HepG2 (cell line): ENCODE measurements at regions not wholly inside any gene's neighbourhood (a gene's known extent, or its start where the extent isn't known, plus 50 kb on each side); places are given as distances from the start of the nearest gene placed in this dataset.

Experiments
- ATAC-seq: fragments of 200-7000 bp; cut with Tn5 transposase; 3 replicates; pipeline ENCODE4 v1.9.1; 2020; ENCODE audit warnings: mild to moderate bottlenecking, moderate library complexity
- BruUV-seq: library from RNA; stranded (reverse); fragments of 400-500 nt; replicated peaks from 2 replicates; lab custom pipeline; 2021; lab: Mats Ljungman, UMichigan
- CTCF ChIA-PET: fragments of 300-600 bp; formaldehyde crosslinking; extraction: SDS; loops from one replicate; lab custom pipeline; 2021; ENCODE audit warnings: low total read pairs, inconsistent platforms, low intra/inter-chr PET ratio; lab: Yijun Ruan, JAX
- POLR2A ChIA-PET: fragments of 350-600 bp; sonication (Branson Sonifier 250); formaldehyde crosslinking; loops from one replicate; lab custom pipeline; 2020; ENCODE audit warnings: antibody characterized with exemption, inconsistent platforms; lab: Yijun Ruan, JAX
- DNase-seq: peaks from one replicate; pipeline ENCODE4 v3.0.0-alpha.2; 2015; ENCODE audit warnings: low spot score
- FAIRE-seq: peaks from 3 replicates; lab custom pipeline; 2011; peaks lifted over from hg19 to GRCh38; lab: Jason Lieb, UNC
- H2AFZ ChIP-seq: one replicate; pipeline ENCODE4 v1.6.1; 2011; ENCODE audit warnings: low read length, inconsistent platforms
- H3K27ac ChIP-seq: fragments of 300-600 bp; 3 replicates; pipeline ENCODE4 v1.8.0; 2011; ENCODE audit warnings: mixed run types, mild to moderate bottlenecking, mixed read lengths, low read length, inconsistent platforms; ENCODE audit not compliant: insufficient read depth; ENCODE audit errors: extremely low read length
- H3K27me3 ChIP-seq, 2 experiments: fragments of 200-600 bp in 1 of 2; 2 replicates in 1 of 2; 3 replicates in 1 of 2; pipeline versions ENCODE4 v1.6.0 to v1.8.0; 2011; ENCODE audit warnings: low read length in 2 of 2, mild to moderate bottlenecking in 2 of 2, moderate library complexity in 2 of 2, inconsistent platforms in 1 of 2; ENCODE audit not compliant: insufficient read depth in 2 of 2, control insufficient read depth in 1 of 2
- H3K36me3 ChIP-seq, 2 experiments: fragments of 200-600 bp in 1 of 2; replicated peaks in 1 of 2; 2 replicates in 1 of 2; 3 replicates in 1 of 2; pipeline versions ENCODE4 v1.5.1 to v1.8.0; 2011; ENCODE audit warnings: low read length in 2 of 2, inconsistent platforms in 1 of 2; ENCODE audit not compliant: insufficient read depth in 2 of 2, control insufficient read depth in 1 of 2
- H3K4me1 ChIP-seq: 2 replicates; pipeline ENCODE4 v1.5.1; 2012; ENCODE audit warnings: low read length, inconsistent platforms; ENCODE audit not compliant: insufficient read depth
- H3K4me2 ChIP-seq: 2 replicates; pipeline ENCODE4 v1.6.0; 2011; ENCODE audit warnings: low read depth, low read length, inconsistent platforms
- H3K4me3 ChIP-seq, 3 experiments: fragments of 200-600 bp in 1 of 3; sonication (generic), shearing (Covaris generic) in 1 of 3; replicated peaks in 1 of 3; 2 replicates each; pipeline ENCODE4 v1.5.1; 2011 to 2016; ENCODE audit warnings: low read length in 3 of 3, inconsistent platforms in 2 of 3, low read depth in 2 of 3, mild to moderate bottlenecking in 2 of 3, control low read depth in 1 of 3, mixed read lengths in 1 of 3; ENCODE audit not compliant: insufficient read depth in 1 of 3
- H3K79me2 ChIP-seq: one replicate; pipeline ENCODE4 v1.6.1; 2011; ENCODE audit warnings: low read length, inconsistent platforms; ENCODE audit not compliant: insufficient read depth
- H3K9ac ChIP-seq: 2 replicates; pipeline ENCODE4 v1.6.0; 2011; ENCODE audit warnings: mild to moderate bottlenecking, low read depth, low read length, inconsistent platforms; ENCODE audit not compliant: insufficient read depth
- H3K9me3 ChIP-seq: 2 replicates; pipeline ENCODE4 v1.5.1; 2012; ENCODE audit warnings: mild to moderate bottlenecking, low read length
- H4K20me1 ChIP-seq: 2 replicates; pipeline ENCODE4 v1.6.0; 2011; ENCODE audit warnings: inconsistent platforms, mild to moderate bottlenecking, low read length, moderate library complexity; ENCODE audit not compliant: insufficient read depth
- GABPB1 ChIP-seq: IDR thresholded peaks from 2 replicates; pipeline ENCODE4 v1.6.1; 2016; ENCODE audit warnings: mild to moderate bottlenecking, missing genetic modification reagents, moderate library complexity, missing compliant biosample characterization
- HDAC1 ChIP-seq: sonication (generic); formaldehyde crosslinking; IDR thresholded peaks from 2 replicates; pipeline ENCODE4 v1.5.1; 2020; ENCODE audit warnings: mild to moderate bottlenecking, missing genetic modification reagents
- HMG20A ChIP-seq: IDR thresholded peaks from 2 replicates; pipeline ENCODE4 v1.6.1; 2016; ENCODE audit warnings: borderline replicate concordance
- HOXA7 ChIP-seq: sonication (generic); formaldehyde crosslinking; IDR thresholded peaks from 2 replicates; pipeline ENCODE4 v1.8.1; 2022; ENCODE audit warnings: mild to moderate bottlenecking, missing genetic modification reagents, moderate library complexity
- MIER2 ChIP-seq: IDR thresholded peaks from 2 replicates; pipeline ENCODE4 v1.6.1; 2016; ENCODE audit warnings: missing biosample characterization, missing genetic modification reagents
- POGZ ChIP-seq: sonication (generic); formaldehyde crosslinking; IDR thresholded peaks from 2 replicates; pipeline ENCODE4 v1.4.0; 2020; ENCODE audit warnings: mild to moderate bottlenecking, missing genetic modification reagents
- RARG ChIP-seq: sonication (generic); formaldehyde crosslinking; IDR thresholded peaks from 2 replicates; pipeline ENCODE4 v1.4.0; 2020; ENCODE audit warnings: low read depth, mild to moderate bottlenecking, missing genetic modification reagents
- RBAK ChIP-seq: sonication (generic); formaldehyde crosslinking; IDR thresholded peaks from 2 replicates; pipeline ENCODE4 v1.5.1; 2020; ENCODE audit warnings: mild to moderate bottlenecking, missing genetic modification reagents
- ZBTB42 ChIP-seq: sonication (generic); formaldehyde crosslinking; IDR thresholded peaks from 2 replicates; pipeline ENCODE4 v1.5.0; 2020; ENCODE audit warnings: mild to moderate bottlenecking, missing genetic modification reagents
- ZNF547 ChIP-seq: sonication (generic); formaldehyde crosslinking; IDR thresholded peaks from 2 replicates; pipeline ENCODE4 v1.5.1; 2020; ENCODE audit warnings: mild to moderate bottlenecking, missing genetic modification reagents
- ZNF549 ChIP-seq: sonication (generic); formaldehyde crosslinking; IDR thresholded peaks from 2 replicates; pipeline ENCODE4 v1.5.0; 2020; ENCODE audit warnings: missing genetic modification reagents
- ZNF672 ChIP-seq: sonication (generic); formaldehyde crosslinking; IDR thresholded peaks from 2 replicates; pipeline ENCODE4 v1.8.1; 2022; ENCODE audit warnings: missing genetic modification reagents
- ZSCAN29 ChIP-seq: sonication (generic); formaldehyde crosslinking; conservative IDR thresholded peaks from 2 replicates; pipeline ENCODE4 v1.4.0; 2020; ENCODE audit warnings: mild to moderate bottlenecking, missing genetic modification reagents
- WGBS: methylation state at CpG from one replicate; pipeline ENCODE4 v1.1.6; 2017; ENCODE audit warnings: low lambda C conversion rate; 5-methylcytosine and 5-hydroxymethylcytosine counted together
- in situ Hi-C: cut with HindIII; loops from 2 replicates; pipeline ENCODE4 v1.10.0; 2017; ENCODE audit warnings: low pct_unique_long_range_greater_than_20kb; ENCODE audit not compliant: extremely low pct_ligation_motif_present
- intact Hi-C: fragments of 100-400 bp; cut with micrococcal nuclease; formaldehyde crosslinking; loops from one replicate; pipeline ENCODE4 v1.10.0; 2022; ENCODE audit not compliant: unreplicated experiment

DNA sequence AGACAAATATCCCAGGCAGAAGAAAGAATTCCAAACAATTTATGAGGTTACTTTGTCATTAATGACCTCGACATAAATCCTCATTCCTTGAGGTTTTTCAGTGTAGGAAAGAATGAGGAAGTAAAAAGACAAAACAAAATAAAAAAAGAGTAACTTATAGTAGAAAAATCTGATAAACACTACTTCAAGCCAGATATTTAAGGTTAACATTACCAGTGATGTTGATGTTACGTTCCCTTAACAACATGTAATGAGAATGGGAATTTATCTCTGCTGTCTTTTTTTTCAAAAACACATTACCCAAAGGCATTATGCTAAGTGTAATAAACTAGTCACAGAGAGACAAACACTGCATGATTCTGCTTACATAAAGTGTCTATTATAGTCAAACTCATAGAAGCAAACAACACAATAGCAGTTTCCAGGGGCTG, 935.1 kb downstream of the SLITRK1 start (continued):
- TF ChIP-seq RARG (CRISPR knock-in tag) (no peak), HDAC1 (CRISPR knock-in tag) (no peak), HMG20A (CRISPR knock-in tag) (no peak), GABPB1 (CRISPR knock-in tag) (no peak), ZSCAN29 (CRISPR knock-in tag) (no peak)

DNA sequence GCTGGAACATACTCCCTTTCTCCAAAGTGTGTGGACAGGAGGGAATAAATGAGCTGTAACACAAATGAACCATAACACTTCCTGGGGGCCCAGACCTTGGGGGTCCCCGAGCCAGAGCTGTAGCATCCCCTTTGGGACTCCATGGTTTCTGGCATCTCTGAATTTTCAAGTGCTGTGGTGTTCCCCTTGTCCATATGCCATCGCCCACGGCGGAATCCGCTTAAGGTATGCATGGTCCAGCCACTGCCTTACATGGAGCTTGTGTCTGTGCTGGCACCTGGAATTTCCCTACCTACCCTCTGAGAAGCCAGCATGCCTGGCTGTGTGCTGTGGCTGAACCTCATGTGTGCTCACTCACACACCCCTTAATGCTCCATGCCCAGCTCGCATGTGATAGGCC, 943.6 kb downstream of the SLITRK1 start:
- Histone ChIP-seq H3K4me2 (no peak overlapping the region), H3K4me1 (no peaks in the 10 kb centered on the region), H3K9me3 (no peaks in the 10 kb centered on the region; the same call in 1 of the 2 replicates), H3K27me3 (no peaks in the 10 kb centered on the region), H3K27ac (no peak overlapping the region), H3K79me2 (no peaks in the 10 kb centered on the region), H2AFZ (no peak overlapping the region), H3K4me3 (no peak overlapping the region)
- FAIRE-seq, result no peak
- POLR2A ChIA-PET, result no interaction called here
- in situ Hi-C loops, result no loop called here
- CTCF ChIA-PET, result no interaction called here
- BruUV-seq, result no TSS peak
- TF ChIP-seq MIER2, result no peak
- TF ChIP-seq ZNF547 (CRISPR knock-in tag), result no peak
- no peak for TF ChIP-seq RBAK (CRISPR knock-in tag)
- no peak for TF ChIP-seq ZBTB42 (CRISPR knock-in tag)
- no peak for TF ChIP-seq ZNF549 (CRISPR knock-in tag)
- TF ChIP-seq POGZ (CRISPR knock-in tag), result no peak
- TF ChIP-seq ZNF672 (CRISPR knock-in tag), result no peak
- no peak for TF ChIP-seq HOXA7 (CRISPR knock-in tag)
- TF ChIP-seq, all 625 proteins: peak for 0
- Histone ChIP-seq H3K36me3 (no peaks in the 10 kb centered on the region), H4K20me1 (no peaks in the 10 kb centered on the region), H3K9ac (no peak overlapping the region)
- intact Hi-C loops, result no loop called here
- DNase-seq, result no peak
- no peak for ATAC-seq
- 73% methylated on average over 5 of the region's 6 CpGs for WGBS
